ENCODE measurements at regions not wholly inside any gene's neighbourhood (a gene's known extent, or its start where the extent isn't known, plus 50 kb on each side); places are given as distances from the start of the nearest gene placed in this dataset.
"Not testable (repeated sequence)": the region's sequence is repeated elsewhere in the genome, so short reads cannot be mapped to it uniquely, and the experiment has no call there.

- DNase-seq, result no peak
These were observed 80.6 kb upstream of the ZNF366 start for GRCh38 chr5:72587661-72588308.

GRCh38 chr5:72586788-72587530 lies 79.7 kb upstream of the ZNF366 start:
- no peak for DNase-seq

GRCh38 chr5:72584466-72584865 lies 77.3 kb upstream of the ZNF366 start:
- no peak for DNase-seq

GRCh38 chr5:72579290-72579689 lies 72.1 kb upstream of the ZNF366 start:
- DNase-seq, result not testable (repeated sequence)

GRCh38 chr5:72572236-72572765 lies 65.1 kb upstream of the ZNF366 start:
- no peak for DNase-seq

GRCh38 chr5:72569408-72569944 lies 62.3 kb upstream of the ZNF366 start:
- no peak for DNase-seq

- DNase-seq, result no peak
These were observed 59.5 kb upstream of the ZNF366 start for GRCh38 chr5:72566746-72567145.

- no peak for DNase-seq
These were observed 58.5 kb upstream of the ZNF366 start for GRCh38 chr5:72565513-72566289.

GRCh38 chr5:72562717-72563116 lies 55.5 kb upstream of the ZNF366 start:
- no peak for DNase-seq

- no peak for DNase-seq
These were observed 54.1 kb upstream of the ZNF366 start for GRCh38 chr5:72561148-72561972.

GRCh38 chr5:72559866-72560766 lies 52.9 kb upstream of the ZNF366 start:
- no peak for DNase-seq

GRCh38 chr5:72558383-72558782 lies 51.2 kb upstream of the ZNF366 start:
- DNase-seq, result no peak

GRCh38 chr5:72558046-72558336 lies 50.8 kb upstream of the ZNF366 start:
- no peak for DNase-seq

- no peak for DNase-seq
These were observed 50.2 kb upstream of the ZNF366 start for GRCh38 chr5:72557167-72558045.
